D341Med (cell line): ENCODE measurements at regions not wholly inside any gene's neighbourhood (a gene's known extent, or its start where the extent isn't known, plus 50 kb on each side); places are given as distances from the start of the nearest gene placed in this dataset.

ENCODE experiments used
- DNase-seq: peaks from one replicate; pipeline ENCODE4 v3.0.0; 2012; ENCODE audit warnings: low spot score

- no peak for DNase-seq
These were observed 434.4 kb upstream of the PCDH9 start for GRCh38 chr13:67664502-67664901.

DNA sequence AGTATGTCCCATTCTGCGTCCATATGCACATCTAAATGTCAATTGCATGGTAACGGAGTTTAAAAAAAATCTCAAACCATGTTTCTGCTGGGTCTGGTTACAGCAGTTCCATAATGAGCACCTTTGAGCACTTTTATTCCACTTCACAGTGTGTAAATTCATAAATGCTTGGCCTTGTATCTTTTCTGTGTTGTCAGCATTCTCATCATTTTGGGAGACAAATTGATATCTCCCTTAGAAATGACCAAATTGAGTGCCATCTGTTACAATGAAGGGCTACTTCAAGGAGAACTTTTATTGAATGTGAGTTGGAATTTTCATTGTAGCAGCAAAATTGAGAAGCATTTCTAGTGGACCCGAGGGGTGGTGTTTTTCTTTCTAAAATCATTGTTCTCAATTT is 432.9 kb upstream of the PCDH9 start:
- DNase-seq = no peak

GRCh38 chr13:67652887-67653286 is 422.8 kb upstream of the PCDH9 start:
- DNase-seq = no peak

DNA sequence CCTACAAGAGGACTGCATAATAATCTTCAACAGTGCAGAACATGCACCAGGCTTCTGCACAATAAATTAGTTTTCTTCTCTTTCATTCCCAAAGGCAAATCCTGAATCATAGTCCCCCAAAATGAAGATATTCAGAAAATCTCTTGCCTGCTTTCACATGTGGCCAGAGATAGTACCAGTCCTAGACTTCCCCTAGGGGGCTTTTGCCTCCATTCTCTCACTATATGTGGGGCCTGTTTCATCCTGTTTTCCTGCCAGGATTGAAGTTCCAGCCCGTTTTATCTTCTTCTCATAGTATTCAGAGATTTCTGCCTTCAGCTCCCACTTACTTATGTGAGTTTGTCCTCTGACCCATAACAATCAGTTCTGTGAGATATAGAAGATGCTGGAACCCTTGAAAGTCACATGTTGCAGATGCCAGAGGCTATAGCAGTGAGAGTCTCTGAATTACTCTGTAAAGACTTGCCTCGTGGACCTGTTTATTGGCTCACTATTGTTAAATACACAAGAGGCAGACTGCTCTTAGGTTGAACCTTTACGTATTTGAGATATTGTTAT is 421.9 kb upstream of the PCDH9 start:
- DNase-seq = no peak

DNA sequence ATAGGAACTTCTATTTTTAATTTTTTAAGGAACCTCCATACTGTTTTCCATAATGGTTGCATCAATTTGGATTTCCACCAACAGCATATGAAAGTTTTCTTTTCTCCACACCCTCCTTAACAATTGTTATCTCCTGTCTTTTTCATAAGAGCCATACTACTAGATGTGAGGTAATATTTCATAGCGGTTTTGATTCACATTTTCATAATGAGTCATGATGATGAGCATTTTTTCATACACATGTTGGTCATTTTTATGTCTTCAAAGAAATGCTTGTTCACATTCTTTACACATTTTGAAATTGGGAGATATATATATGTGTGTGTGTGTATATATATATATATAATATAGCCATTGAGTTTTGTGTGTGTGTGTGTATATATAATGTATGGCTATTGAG is 420.3 kb upstream of the PCDH9 start:
- no peak for DNase-seq

- no peak for DNase-seq
These were observed 415.8 kb upstream of the PCDH9 start for GRCh38 chr13:67645874-67646467.

DNA sequence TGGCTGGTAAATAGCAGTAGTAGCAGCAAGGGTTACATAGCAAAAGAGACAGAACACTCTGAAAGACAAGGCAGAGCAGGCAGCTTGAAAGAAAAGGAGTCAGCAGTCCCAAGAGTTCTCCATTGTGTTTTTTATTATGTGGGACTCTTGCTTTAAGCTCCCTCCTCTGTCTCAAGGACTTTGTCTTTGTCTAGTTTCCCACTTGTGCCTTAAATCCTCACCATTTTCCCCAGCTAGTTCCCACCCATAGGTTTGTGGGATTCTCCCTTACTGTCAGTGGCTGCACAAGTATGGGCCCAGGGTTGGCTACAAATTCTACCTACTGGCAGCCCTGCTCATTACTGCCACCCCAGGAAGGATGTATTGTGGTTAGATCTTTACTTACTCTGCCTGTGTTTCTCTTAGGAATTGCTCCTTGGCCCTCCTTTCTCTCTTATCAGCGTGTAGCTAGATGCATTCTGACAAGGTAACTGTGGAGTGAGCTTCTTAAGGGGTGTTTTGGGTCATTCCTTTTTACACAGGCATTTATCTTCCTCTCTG is 413.4 kb upstream of the PCDH9 start:
- peak; percentile 10 for DNase-seq

- no peak for DNase-seq
These were observed 412.5 kb upstream of the PCDH9 start for GRCh38 chr13:67642657-67643056.

GRCh38 chr13:67635754-67636153 is 405.6 kb upstream of the PCDH9 start:
- no peak for DNase-seq

- no peak for DNase-seq
These were observed 402.5 kb upstream of the PCDH9 start for GRCh38 chr13:67632590-67632989.

DNA sequence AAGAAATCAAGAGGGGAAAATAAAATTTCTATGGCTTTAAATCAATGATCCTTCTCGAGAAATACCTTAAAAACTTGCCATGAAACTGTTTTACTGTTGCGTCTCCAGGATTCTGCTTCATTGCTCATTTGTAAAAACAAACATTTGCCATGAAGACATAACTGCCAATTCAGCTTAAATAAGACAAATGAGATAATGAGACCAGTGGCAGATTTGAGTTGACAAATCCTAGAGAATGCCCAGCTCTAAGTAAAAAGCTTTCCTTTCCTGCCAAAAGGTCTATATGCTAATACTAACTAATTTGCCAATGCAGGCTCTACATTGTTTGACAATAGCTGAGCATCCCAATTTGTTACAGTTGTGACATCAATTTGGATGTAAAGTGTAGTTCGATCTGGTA is 400.5 kb upstream of the PCDH9 start:
- DNase-seq = no peak

GRCh38 chr13:67623630-67624029 is 393.5 kb upstream of the PCDH9 start:
- DNase-seq = no peak

- no peak for DNase-seq
These were observed 390.5 kb upstream of the PCDH9 start for GRCh38 chr13:67620665-67621064.

GRCh38 chr13:67619995-67620380 is 389.9 kb upstream of the PCDH9 start:
- DNase-seq = no peak

GRCh38 chr13:67619351-67619994 is 389.3 kb upstream of the PCDH9 start:
- DNase-seq = no peak

DNA sequence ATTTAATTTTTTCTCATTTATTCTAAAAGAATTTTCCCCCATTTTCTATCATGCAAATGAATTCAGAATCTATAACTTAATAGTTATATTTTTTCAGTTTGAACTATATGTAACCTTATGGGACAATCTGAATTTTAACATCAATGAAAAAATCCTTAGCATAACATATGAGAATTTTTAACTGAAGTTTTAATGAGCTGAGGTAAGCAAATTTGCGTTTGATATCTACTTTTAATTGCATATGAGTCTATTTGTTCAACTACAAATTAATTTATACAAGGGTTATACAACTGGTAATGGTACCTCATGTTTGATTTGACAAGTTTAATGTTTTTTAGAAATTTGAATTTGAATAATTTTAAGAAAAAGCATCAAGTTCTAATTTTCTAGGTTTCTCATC is 384.4 kb upstream of the PCDH9 start:
- no peak for DNase-seq

DNA sequence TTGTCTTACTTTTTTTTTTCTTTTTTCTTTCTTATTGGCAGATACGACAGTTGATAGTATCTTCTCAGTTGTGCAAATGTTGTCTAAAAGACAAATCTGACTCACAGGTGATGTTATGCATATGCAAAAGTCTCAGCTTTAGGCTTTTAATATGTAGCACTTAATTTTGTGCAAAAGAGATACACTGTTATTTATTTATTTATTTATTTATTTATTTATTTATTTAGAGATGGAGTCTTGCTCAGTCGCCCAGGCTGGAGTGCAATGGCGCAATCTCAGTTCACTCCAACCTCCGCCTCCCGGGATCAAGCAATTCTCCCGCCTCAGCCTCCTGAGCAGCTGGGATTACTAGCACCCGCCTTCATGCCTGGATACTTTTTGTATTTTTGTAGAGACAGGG is 383.9 kb upstream of the PCDH9 start:
- DNase-seq = no peak

- no peak for DNase-seq
These were observed 358.5 kb upstream of the PCDH9 start for GRCh38 chr13:67588607-67589006.

- no peak for DNase-seq
These were observed 347.2 kb upstream of the PCDH9 start for GRCh38 chr13:67577361-67577760.

- no peak for DNase-seq
These were observed 344.4 kb upstream of the PCDH9 start for GRCh38 chr13:67574320-67575233.

DNA sequence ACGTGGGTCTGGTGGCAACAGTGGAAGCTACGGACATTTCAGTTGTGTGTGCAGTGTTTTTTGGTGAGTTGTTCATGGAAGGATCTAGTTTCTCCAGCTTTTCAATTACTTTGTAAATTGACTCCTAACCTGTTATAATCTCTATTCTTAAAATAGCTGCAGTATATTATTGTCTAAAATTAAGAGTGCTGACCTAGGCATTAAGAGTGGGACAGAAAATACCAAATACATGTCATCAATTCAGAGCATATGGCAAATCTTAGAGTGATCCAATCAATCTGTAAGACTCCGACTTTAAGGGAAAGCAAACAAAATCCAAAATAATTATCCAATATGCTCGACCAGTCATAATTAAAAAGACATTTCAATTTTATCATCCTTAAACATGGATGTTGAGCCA is 338.1 kb upstream of the PCDH9 start:
- no peak for DNase-seq

GRCh38 chr13:67557642-67558241 is 327.6 kb upstream of the PCDH9 start:
- no peak for DNase-seq
